ENCODE measurements at regions not wholly inside any gene's neighbourhood (a gene's known extent, or its start where the extent isn't known, plus 50 kb on each side); places are given as distances from the start of the nearest gene placed in this dataset.
"Not testable (repeated sequence)": the region's sequence is repeated elsewhere in the genome, so short reads cannot be mapped to it uniquely, and the experiment has no call there.

GRCh38 chr4:151561551-151562256, 152.7 kb downstream of the FHIP1A start:
- DNase-seq (ENCODE audit: low read depth) = no peak

DNA sequence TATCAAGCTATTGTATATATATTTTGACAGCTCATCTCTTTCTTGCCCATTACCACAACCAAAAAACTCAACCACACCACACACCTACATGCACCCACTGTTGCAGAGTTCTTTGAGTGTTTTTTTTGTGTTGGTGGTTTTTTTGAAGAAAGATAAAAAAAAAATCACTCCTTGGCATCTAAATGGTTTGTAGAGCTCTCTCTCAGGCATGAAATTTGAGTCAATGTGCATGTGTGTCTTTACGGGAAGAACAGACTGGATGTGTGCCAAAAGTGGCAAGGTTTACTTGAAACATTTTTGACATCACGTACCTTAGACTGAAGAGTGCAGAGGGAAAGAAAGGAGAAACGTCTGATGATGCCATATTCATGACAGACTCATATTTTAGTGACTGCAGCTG, 154.2 kb downstream of the FHIP1A start:
- DNase-seq (ENCODE audit: low read depth) = no peak

DNA sequence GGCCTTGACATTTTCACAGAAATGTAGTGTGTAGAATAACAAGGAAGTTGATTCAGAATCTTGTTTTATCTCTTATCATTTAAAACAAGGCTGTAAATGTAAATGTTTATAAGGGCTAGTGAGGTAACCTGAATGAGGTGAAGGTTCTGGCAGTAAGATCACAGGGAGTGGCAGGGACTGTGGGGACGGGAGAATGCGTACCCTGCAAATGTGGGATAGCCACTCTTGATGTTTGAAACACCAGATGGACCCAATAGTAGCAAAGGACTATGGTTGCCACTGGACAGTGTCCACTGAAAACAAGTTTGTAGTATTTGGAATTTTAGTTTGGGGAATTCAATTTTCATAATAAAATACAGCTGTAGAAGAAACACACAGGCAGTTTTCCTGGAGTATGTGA, 155.3 kb downstream of the FHIP1A start:
- DNase-seq (ENCODE audit: low read depth) = no peak

- DNase-seq (ENCODE audit: low read depth) = no peak
Measured at GRCh38 chr4:151565583-151565982, 156.6 kb downstream of the FHIP1A start.

DNA sequence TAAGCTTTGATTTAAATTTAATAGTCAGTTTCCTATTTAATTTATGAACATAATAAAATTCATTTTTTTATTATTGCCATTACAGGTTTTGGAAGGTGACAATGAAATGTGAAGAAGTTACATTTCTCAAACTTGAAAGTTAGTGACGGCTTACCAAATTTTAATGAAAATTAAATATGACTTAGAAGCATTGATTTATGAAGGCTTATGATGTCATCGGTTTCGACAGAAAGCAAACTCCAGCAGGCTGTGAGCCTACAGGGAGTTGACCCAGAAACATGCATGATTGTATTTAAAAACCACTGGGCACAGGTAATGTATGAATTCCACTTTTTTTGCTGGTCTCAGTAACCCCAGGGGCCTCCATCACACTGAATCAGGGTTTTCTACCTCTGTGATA, 157.1 kb downstream of the FHIP1A start:
- no peak for DNase-seq (ENCODE audit: low read depth)

GRCh38 chr4:151567056-151567455, 158.1 kb downstream of the FHIP1A start:
- no peak for DNase-seq (ENCODE audit: low read depth)

GRCh38 chr4:151568966-151569365, 160.0 kb downstream of the FHIP1A start:
- DNase-seq (ENCODE audit: low read depth) = no peak

GRCh38 chr4:151569650-151570049, 160.7 kb downstream of the FHIP1A start:
- DNase-seq (ENCODE audit: low read depth) = no peak

GRCh38 chr4:151573474-151573873, 164.5 kb downstream of the FHIP1A start:
- no peak for DNase-seq (ENCODE audit: low read depth)

DNA sequence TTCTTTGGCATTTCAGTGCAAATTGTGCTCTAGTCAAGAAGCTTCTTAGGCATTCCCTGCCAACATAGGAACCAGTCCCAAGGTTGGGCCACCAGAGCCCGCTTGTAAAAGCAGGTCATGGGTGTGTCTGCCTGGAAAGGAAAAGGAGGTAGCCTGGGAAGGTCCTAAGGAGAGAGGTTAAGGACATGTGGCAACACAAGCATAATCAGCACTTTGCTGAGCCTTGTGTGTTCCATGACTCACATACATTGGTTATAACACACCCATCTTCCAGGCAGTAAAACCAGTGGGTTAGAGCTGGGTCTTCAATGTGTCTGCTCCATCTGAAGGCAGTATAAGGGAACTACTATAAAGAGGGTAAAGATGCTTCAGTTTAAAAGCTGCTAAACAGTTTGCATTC, 165.0 kb downstream of the FHIP1A start:
- DNase-seq (ENCODE audit: low read depth) = peak; percentile 27

DNA sequence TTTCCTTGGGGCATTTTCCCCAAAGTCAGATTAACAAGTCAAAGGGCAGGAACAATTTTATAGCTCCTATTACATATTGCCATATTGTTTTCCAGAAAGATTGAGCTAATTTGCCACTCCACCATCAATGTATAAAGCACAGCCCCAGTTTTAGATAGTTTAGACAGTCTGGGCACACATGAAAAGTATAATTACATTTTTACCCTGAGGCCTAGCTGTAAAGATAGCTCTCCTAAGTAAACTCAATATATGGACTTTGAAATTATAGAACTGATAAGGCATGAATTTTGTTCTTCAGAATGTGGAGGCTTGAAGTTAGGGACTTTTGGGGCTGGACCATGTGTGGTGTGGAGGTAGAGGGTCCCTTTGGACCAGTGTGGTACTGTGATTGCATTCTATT, 166.0 kb downstream of the FHIP1A start:
- no peak for DNase-seq (ENCODE audit: low read depth)

DNA sequence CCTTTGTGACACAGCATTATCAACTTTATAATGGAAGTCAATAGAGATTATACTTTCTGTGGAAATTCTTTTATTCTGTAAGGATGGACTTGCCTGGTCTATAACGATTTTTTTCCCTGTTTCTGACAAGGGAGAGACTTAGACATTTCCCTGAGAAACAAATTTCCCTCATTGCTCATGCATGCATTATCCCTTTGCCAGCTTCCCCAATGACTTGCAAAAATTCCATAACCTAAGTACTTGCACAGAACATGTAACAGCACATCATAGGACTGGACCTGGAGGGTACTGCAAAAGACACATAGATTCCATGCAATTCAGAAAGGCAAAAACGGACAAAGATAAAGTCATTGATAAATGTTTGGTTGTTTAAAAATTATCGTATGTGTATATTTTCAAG, 166.7 kb downstream of the FHIP1A start:
- DNase-seq (ENCODE audit: low read depth) = no peak

DNA sequence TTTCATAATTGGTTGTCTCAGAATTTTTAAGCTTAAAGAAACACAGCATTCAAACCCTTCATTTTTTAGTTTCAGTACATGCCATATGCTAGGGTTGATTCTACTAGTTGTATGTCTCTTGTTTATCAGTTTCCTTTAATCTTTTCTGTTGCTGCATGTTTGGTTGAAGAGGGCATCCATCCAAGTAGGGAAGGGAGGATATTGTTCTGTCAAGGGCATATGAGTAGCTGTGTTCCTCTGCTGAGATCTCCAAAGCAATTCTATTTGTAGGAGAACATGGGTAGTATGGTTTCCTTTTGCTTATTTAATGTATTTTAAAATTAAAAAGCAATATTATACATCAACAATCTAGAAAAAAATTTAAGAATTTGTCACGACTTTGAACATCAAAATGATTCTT, 167.7 kb downstream of the FHIP1A start:
- no peak for DNase-seq (ENCODE audit: low read depth)

- DNase-seq (ENCODE audit: low read depth) = no peak
Measured at GRCh38 chr4:151581570-151581969, 172.6 kb downstream of the FHIP1A start.

DNA sequence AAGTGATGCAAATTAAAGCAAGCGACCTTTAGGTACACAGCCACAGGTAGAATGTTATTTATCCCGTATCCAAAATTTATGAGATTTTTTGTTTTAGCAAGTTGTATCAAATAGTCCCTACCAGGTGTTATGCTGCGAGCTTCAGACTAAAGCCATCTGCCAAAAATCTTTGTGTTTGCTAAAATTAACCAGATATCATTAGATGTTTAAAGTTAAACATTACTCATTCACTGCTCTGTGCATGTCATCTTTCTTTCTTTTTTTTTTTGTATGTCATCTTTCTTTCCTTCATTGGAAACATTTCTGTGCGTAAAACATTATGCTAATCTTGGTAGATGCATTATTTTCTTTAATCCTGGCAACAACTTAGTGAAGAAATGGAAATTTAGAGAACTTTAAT, 173.1 kb downstream of the FHIP1A start:
- no peak for DNase-seq (ENCODE audit: low read depth)

- DNase-seq (ENCODE audit: low read depth) = no peak
Measured at GRCh38 chr4:151583157-151583914, 174.4 kb downstream of the FHIP1A start.

GRCh38 chr4:151584101-151584500, 175.1 kb downstream of the FHIP1A start:
- no peak for DNase-seq (ENCODE audit: low read depth)

- not testable (repeated sequence) for DNase-seq (ENCODE audit: low read depth)
Measured at GRCh38 chr4:151595629-151596028, 165.2 kb downstream of the GATB start.

DNA sequence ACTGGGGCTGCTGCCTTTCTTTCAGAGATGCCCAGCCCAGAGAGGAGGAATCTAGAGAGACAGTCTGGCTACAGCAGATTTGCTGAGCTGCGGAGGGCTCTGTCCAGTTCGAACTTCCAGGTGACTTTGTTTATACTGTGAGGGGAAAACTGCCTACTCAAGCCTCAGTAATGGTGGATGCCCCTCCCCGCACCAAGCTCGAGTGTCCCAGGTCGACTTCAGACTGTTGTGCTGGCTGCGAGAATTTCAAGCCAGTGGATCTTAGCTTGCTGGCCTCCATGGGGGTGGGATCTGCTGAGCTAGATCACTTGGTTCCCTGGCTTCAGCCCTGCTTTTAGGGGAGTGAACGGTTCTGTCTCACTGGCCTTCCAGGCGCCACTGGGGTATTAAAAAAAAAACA, 163.1 kb downstream of the GATB start:
- not testable (repeated sequence) for DNase-seq (ENCODE audit: low read depth)

DNA sequence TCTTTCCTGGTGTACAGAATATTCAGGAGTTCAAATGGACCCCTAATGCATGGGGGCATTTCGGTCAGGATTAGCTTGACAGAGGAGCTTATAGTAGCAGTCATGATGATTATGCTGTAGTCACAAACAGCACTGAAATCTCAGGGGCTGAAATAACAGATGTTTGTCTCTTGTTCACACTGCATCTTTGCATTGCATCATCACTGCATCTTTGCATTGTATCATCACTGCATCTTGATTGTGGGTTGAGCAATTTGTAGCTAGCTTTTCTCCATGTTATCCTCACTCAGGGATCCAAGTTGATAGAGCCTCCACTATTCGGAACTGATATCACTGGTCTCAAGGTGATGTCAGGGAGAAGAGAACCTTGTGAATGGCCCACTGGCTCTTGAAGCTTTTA, 160.9 kb downstream of the GATB start:
- no peak for DNase-seq (ENCODE audit: low read depth)

- DNase-seq (ENCODE audit: low read depth) = peak; percentile 29
Measured at GRCh38 chr4:151600432-151600831, 160.4 kb downstream of the GATB start.

- no peak for DNase-seq (ENCODE audit: low read depth)
Measured at GRCh38 chr4:151603377-151603776, 157.4 kb downstream of the GATB start.

- peak; percentile 44 for DNase-seq (ENCODE audit: low read depth)
Measured at GRCh38 chr4:151604238-151604637, 156.6 kb downstream of the GATB start.

- no peak for DNase-seq (ENCODE audit: low read depth)
Measured at GRCh38 chr4:151605215-151605614, 155.6 kb downstream of the GATB start.
